K562 (cell line): ENCODE measurements at regions not wholly inside any gene's neighbourhood (a gene's known extent, or its start where the extent isn't known, plus 50 kb on each side); places are given as distances from the start of the nearest gene placed in this dataset.

Experiments
- GABPB1 ChIP-seq: sonication (generic); formaldehyde crosslinking; IDR thresholded peaks from 2 replicates; pipeline ENCODE4 v1.8.0; 2022; ENCODE audit warnings: mild to moderate bottlenecking, missing genetic modification reagents
- GATA2 ChIP-seq: sonication (generic); formaldehyde crosslinking; IDR thresholded peaks from 2 replicates; pipeline ENCODE4 v1.4.0; 2020; ENCODE audit warnings: mild to moderate bottlenecking, missing genetic modification reagents
- HES1 ChIP-seq: fragments of 450-650 bp; IDR thresholded peaks from 2 replicates; pipeline ENCODE4 v1.6.1; 2016; ENCODE audit warnings: low read depth, mild to moderate bottlenecking, moderate library complexity
- HEY1 ChIP-seq: fragments of 250-450 bp; sonication (Bioruptor Pico); IDR thresholded peaks from 2 replicates; pipeline ENCODE4 v1.5.0; 2020; ENCODE audit warnings: mild to moderate bottlenecking, moderate library complexity, borderline replicate concordance
- KHSRP ChIP-seq: fragments of 450-650 bp; IDR thresholded peaks from 2 replicates; pipeline ENCODE4 v1.6.1; 2017
- MED1 ChIP-seq: sonication (generic); formaldehyde crosslinking; IDR thresholded peaks from 2 replicates; pipeline ENCODE4 v1.8.1; 2023; ENCODE audit warnings: missing genetic modification reagents, borderline replicate concordance
- POLR2AphosphoS2 ChIP-seq: IDR thresholded peaks from 2 replicates; pipeline ENCODE4 v1.6.1; 2012; ENCODE audit warnings: low read length, improper control_type of control experiment
- SMAD3 ChIP-seq: fragments of 450-650 bp; formaldehyde crosslinking; conservative IDR thresholded peaks from 2 replicates; pipeline ENCODE4 v1.4.0; 2020; ENCODE audit warnings: mild to moderate bottlenecking
- SMARCA5 ChIP-seq: fragments of 450-650 bp; IDR thresholded peaks from 2 replicates; pipeline ENCODE4 v1.6.1; 2016
- STAT5A ChIP-seq: IDR thresholded peaks from 2 replicates; pipeline ENCODE4 v1.6.1; 2012; ENCODE audit warnings: low read length, inconsistent platforms, borderline replicate concordance
- TFAM ChIP-seq: fragments of 250-450 bp; sonication (Bioruptor Pico); conservative IDR thresholded peaks from 2 replicates; pipeline ENCODE4 v1.5.0; 2021; ENCODE audit warnings: mild to moderate bottlenecking, moderate library complexity
- ZBTB49 ChIP-seq: sonication (generic); formaldehyde crosslinking; IDR thresholded peaks from 2 replicates; pipeline ENCODE4 v1.8.0; 2022; ENCODE audit warnings: missing genetic modification reagents, mild to moderate bottlenecking, borderline replicate concordance
- ZNF3 ChIP-seq: fragments of 250-450 bp; sonication (Bioruptor Pico); IDR thresholded peaks from 2 replicates; pipeline ENCODE4 v1.5.0; 2021; ENCODE audit warnings: mild to moderate bottlenecking, moderate library complexity
- TF ChIP-seq, protein P1 (sequence below): fragments of 450-650 bp; formaldehyde crosslinking; IDR thresholded peaks from 2 replicates; pipeline ENCODE4 v1.4.0; 2022; ENCODE audit warnings: mild to moderate bottlenecking, moderate library complexity
- TF ChIP-seq, protein P2 (sequence below): fragments of 250-450 bp; sonication (Bioruptor Pico); IDR thresholded peaks from 2 replicates; pipeline ENCODE4 v1.4.0; 2020
- TF ChIP-seq, protein P3 (sequence below), 2 experiments: fragments of 150-350 bp in 1 of 2; IDR thresholded peaks; 2 replicates each; pipeline ENCODE4 v1.6.1; 2012 to 2016; ENCODE audit warnings: low read depth in 2 of 2, low read length in 2 of 2, mild to moderate bottlenecking in 1 of 2, moderate library complexity in 1 of 2
- TF ChIP-seq, protein P4 (sequence below): fragments of 450-650 bp; formaldehyde crosslinking; IDR thresholded peaks from 2 replicates; pipeline ENCODE4 v1.4.0; 2020; ENCODE audit warnings: mild to moderate bottlenecking, moderate library complexity

DNA sequence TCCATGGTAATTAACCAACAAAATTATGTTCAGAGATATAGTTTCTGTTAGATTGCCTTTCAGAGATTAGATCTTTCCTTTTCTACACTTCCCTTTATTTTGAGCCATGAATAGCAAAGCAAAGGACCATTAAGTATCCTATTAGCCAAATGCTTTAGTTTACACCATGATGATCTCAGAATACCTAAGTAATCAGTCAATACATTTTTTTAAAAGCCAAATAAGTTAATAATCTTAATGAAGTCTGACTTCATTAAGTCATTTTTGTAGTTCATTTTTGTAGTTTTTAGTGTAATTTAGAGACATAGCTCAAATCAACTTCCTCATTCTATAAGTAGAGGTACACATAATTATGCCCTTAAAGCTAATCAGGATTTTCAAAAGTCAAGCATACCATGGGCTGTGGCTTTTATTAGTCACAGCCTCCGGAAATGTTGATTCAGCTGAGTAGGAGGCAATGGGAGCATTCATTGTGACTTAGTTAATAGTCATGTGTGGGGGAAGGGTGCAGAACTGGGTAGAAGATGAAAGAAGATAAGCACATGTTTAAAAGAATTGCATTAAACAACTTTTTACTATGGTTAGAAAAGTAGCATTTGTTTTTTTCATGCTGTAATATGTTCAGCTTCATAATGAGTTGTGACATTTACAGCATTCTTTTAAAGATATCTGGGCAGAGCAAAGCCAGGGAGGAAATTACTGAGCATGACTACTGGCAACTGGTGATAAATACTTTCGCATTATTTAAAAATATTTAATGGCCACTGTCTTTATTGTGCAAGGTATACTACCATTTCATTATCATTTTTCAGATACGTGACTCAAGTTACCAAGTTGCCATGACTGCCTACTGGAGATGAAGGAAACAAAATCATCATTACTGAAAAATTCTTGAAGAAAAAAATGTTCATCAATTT, 57.3 kb upstream of the CCDC71L start (continued):
- TF ChIP-seq, protein P1, sequence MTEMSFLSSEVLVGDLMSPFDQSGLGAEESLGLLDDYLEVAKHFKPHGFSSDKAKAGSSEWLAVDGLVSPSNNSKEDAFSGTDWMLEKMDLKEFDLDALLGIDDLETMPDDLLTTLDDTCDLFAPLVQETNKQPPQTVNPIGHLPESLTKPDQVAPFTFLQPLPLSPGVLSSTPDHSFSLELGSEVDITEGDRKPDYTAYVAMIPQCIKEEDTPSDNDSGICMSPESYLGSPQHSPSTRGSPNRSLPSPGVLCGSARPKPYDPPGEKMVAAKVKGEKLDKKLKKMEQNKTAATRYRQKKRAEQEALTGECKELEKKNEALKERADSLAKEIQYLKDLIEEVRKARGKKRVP (CRISPR knock-in tag): no peak
- TF ChIP-seq GABPB1 (CRISPR knock-in tag) (no peak; the same call in 1 of the 2 replicates), STAT5A (peak; percentile 60), GATA2 (CRISPR knock-in tag) (peak; percentile 95), ZNF3 (CRISPR knock-in tag) (no peak), TFAM (no peak), HEY1 (no peak), HES1 (peak; percentile 81), SMARCA5 (no peak), SMAD3 (no peak), POLR2AphosphoS2 (no peak), MED1 (CRISPR knock-in tag) (no peak), ZBTB49 (CRISPR knock-in tag) (no peak), KHSRP (no peak; the same call in 1 of the 2 replicates)
- TF ChIP-seq, protein P2, sequence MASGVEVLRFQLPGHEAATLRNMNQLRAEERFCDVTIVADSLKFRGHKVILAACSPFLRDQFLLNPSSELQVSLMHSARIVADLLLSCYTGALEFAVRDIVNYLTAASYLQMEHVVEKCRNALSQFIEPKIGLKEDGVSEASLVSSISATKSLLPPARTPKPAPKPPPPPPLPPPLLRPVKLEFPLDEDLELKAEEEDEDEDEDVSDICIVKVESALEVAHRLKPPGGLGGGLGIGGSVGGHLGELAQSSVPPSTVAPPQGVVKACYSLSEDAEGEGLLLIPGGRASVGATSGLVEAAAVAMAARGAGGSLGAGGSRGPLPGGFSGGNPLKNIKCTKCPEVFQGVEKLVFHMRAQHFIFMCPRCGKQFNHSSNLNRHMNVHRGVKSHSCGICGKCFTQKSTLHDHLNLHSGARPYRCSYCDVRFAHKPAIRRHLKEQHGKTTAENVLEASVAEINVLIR (CRISPR knock-in tag): no peak
- TF ChIP-seq, protein P3, sequence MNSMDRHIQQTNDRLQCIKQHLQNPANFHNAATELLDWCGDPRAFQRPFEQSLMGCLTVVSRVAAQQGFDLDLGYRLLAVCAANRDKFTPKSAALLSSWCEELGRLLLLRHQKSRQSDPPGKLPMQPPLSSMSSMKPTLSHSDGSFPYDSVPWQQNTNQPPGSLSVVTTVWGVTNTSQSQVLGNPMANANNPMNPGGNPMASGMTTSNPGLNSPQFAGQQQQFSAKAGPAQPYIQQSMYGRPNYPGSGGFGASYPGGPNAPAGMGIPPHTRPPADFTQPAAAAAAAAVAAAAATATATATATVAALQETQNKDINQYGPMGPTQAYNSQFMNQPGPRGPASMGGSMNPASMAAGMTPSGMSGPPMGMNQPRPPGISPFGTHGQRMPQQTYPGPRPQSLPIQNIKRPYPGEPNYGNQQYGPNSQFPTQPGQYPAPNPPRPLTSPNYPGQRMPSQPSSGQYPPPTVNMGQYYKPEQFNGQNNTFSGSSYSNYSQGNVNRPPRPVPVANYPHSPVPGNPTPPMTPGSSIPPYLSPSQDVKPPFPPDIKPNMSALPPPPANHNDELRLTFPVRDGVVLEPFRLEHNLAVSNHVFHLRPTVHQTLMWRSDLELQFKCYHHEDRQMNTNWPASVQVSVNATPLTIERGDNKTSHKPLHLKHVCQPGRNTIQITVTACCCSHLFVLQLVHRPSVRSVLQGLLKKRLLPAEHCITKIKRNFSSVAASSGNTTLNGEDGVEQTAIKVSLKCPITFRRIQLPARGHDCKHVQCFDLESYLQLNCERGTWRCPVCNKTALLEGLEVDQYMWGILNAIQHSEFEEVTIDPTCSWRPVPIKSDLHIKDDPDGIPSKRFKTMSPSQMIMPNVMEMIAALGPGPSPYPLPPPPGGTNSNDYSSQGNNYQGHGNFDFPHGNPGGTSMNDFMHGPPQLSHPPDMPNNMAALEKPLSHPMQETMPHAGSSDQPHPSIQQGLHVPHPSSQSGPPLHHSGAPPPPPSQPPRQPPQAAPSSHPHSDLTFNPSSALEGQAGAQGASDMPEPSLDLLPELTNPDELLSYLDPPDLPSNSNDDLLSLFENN (IDR thresholded peaks at IDR 0.05; ENCODE audit: low read depth in 2 of 2, low read length in 2 of 2): peak in 1 of 2 experiments; percentile 89; a peak in 2 of 4 replicates
- TF ChIP-seq, protein P4, sequence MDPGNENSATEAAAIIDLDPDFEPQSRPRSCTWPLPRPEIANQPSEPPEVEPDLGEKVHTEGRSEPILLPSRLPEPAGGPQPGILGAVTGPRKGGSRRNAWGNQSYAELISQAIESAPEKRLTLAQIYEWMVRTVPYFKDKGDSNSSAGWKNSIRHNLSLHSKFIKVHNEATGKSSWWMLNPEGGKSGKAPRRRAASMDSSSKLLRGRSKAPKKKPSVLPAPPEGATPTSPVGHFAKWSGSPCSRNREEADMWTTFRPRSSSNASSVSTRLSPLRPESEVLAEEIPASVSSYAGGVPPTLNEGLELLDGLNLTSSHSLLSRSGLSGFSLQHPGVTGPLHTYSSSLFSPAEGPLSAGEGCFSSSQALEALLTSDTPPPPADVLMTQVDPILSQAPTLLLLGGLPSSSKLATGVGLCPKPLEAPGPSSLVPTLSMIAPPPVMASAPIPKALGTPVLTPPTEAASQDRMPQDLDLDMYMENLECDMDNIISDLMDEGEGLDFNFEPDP (CRISPR knock-in tag): no peak
